Lower lobe of right lung (tissue), 2 donors: ENCODE measurements at regions not wholly inside any gene's neighbourhood (a gene's known extent, or its start where the extent isn't known, plus 50 kb on each side); places are given as distances from the start of the nearest gene placed in this dataset.

ENCODE experiments used
- ATAC-seq, 2 donors: fragments of 200-7000 bp; cut with Tn5 transposase; one replicate each; pipeline ENCODE4 v1.9.1; 2020 to 2022; ENCODE audit warnings: mild to moderate bottlenecking in 2 of 2, moderate library complexity in 2 of 2
- DNase-seq: peaks from one replicate; pipeline ENCODE4 v3.0.0-alpha.2; 2020
- H3K27ac ChIP-seq: fragments of 200-600 bp; one replicate; pipeline ENCODE4 v1.8.0; 2022
- H3K27me3 ChIP-seq: fragments of 200-600 bp; one replicate; pipeline ENCODE4 v1.8.0; 2022; ENCODE audit warnings: low read depth
- H3K36me3 ChIP-seq: fragments of 200-600 bp; one replicate; pipeline ENCODE4 v1.8.0; 2022; ENCODE audit warnings: mild to moderate bottlenecking
- H3K4me1 ChIP-seq: fragments of 200-600 bp; one replicate; pipeline ENCODE4 v1.8.0; 2022
- H3K4me3 ChIP-seq: fragments of 200-600 bp; one replicate; pipeline ENCODE4 v1.8.0; 2022; ENCODE audit warnings: mild to moderate bottlenecking
- H3K9me3 ChIP-seq: fragments of 200-600 bp; one replicate; pipeline ENCODE4 v1.8.0; 2022
- CTCF ChIP-seq: fragments of 200-600 bp; IDR thresholded peaks from one replicate; pipeline ENCODE4 v1.8.0; 2022; ENCODE audit warnings: antibody characterized with exemption, mild to moderate bottlenecking
- intact Hi-C: fragments of 100-400 bp; cut with DNase I; formaldehyde crosslinking; loops from one replicate; pipeline ENCODE4 v1.11.0; 2022
- donor health status: DM: no; HTN: yes; CAD: no; lungs with severe emphysema.

- Histone ChIP-seq H3K4me3 (no peak overlapping the region), H3K4me1 (no peaks in the 10 kb centered on the region), H3K9me3 (no peaks in the 10 kb centered on the region), H3K36me3 (no peaks in the 10 kb centered on the region), H3K27ac (no peak overlapping the region), H3K27me3 (no peaks in the 10 kb centered on the region)
- DNase-seq (no peak), ATAC-seq (no peak)
- intact Hi-C loops, result no loop called here
- no peak for TF ChIP-seq CTCF
These were observed 699.9 kb downstream of the MTRR start for GRCh38 chr5:8568858-8569257.

- no peak overlapping the region for H3K27ac ChIP-seq
- ATAC-seq (no peak), DNase-seq (no peak)
- H3K9me3 ChIP-seq, result no peaks in the 10 kb centered on the region
- H3K36me3 ChIP-seq, result no peaks in the 10 kb centered on the region
- TF ChIP-seq CTCF, result no peak
- no peak overlapping the region for H3K4me3 ChIP-seq
- H3K27me3 ChIP-seq, result no peaks in the 10 kb centered on the region
- intact Hi-C loops, result no loop called here
- no peaks in the 10 kb centered on the region for H3K4me1 ChIP-seq
These were observed 701.6 kb downstream of the MTRR start for GRCh38 chr5:8570528-8570927.

- DNase-seq (no peak), ATAC-seq (no peak)
- Histone ChIP-seq H3K27me3 (no peaks in the 10 kb centered on the region), H3K36me3 (no peaks in the 10 kb centered on the region), H3K4me1 (no peaks in the 10 kb centered on the region), H3K4me3 (no peak overlapping the region), H3K27ac (no peak overlapping the region), H3K9me3 (no peaks in the 10 kb centered on the region)
- no peak for TF ChIP-seq CTCF
- intact Hi-C loops, result no loop called here
These were observed 707.2 kb downstream of the MTRR start for GRCh38 chr5:8576178-8576577.

GRCh38 chr5:8577792-8578191 is 708.8 kb downstream of the MTRR start:
- no peak for ATAC-seq
- intact Hi-C loops, result no loop called here
- TF ChIP-seq CTCF, result no peak
- Histone ChIP-seq H3K4me3 (no peak overlapping the region), H3K27ac (no peak overlapping the region), H3K9me3 (no peaks in the 10 kb centered on the region), H3K36me3 (no peaks in the 10 kb centered on the region), H3K27me3 (no peaks in the 10 kb centered on the region), H3K4me1 (no peaks in the 10 kb centered on the region)
- DNase-seq, result no peak

GRCh38 chr5:8580298-8580697 is 711.4 kb downstream of the MTRR start:
- intact Hi-C loops, result no loop called here
- TF ChIP-seq CTCF, result no peak
- H3K27me3 ChIP-seq, result no peaks in the 10 kb centered on the region
- H3K27ac ChIP-seq, result no peak overlapping the region
- H3K9me3 ChIP-seq, result no peaks in the 10 kb centered on the region
- no peak overlapping the region for H3K4me3 ChIP-seq
- no peaks in the 10 kb centered on the region for H3K4me1 ChIP-seq
- H3K36me3 ChIP-seq, result no peaks in the 10 kb centered on the region
- DNase-seq, result no peak
- ATAC-seq, result no peak

- no peak for DNase-seq
- no peaks in the 10 kb centered on the region for H3K36me3 ChIP-seq
- H3K4me3 ChIP-seq, result no peak overlapping the region
- no peaks in the 10 kb centered on the region for H3K9me3 ChIP-seq
- H3K27me3 ChIP-seq, result no peaks in the 10 kb centered on the region
- H3K27ac ChIP-seq, result no peak overlapping the region
- peak in 1 of 2 donors; percentile 38 for ATAC-seq
- no peak for TF ChIP-seq CTCF
- intact Hi-C loops, result no loop called here
- H3K4me1 ChIP-seq, result no peaks in the 10 kb centered on the region
These were observed 712.1 kb downstream of the MTRR start for GRCh38 chr5:8581047-8581446.
